ENCODE measurements at regions not wholly inside any gene's neighbourhood (a gene's known extent, or its start where the extent isn't known, plus 50 kb on each side); places are given as distances from the start of the nearest gene placed in this dataset.

- WGBS, 5 donors: 64 to 95% (median 72%) methylated on average over 3 of the region's 3 CpGs
- DNase-seq: no peak
- Histone ChIP-seq H3K9me3 (no peaks in the 10 kb centered on the region), H3K4me3 (no peak overlapping the region), H3K4me1 (peaks cover 0 to 14% (median 4%) of the 10 kb centered on the region in 6 donors), H3K27me3 (replicated peaks in 1 of 7) (no peaks in the 10 kb centered on the region), H3K36me3 (no peaks in the 10 kb centered on the region), H3K27ac (no peak overlapping the region)
- intact Hi-C loops (cut with DNase I; ENCODE audit: low total_unique reads): no loop called here
- no peak for TF ChIP-seq POLR2A (IDR thresholded peaks at IDR 0.05)
- TF ChIP-seq POLR2AphosphoS5 (IDR thresholded peaks at IDR 0.05): no peak
- TF ChIP-seq, protein P1, sequence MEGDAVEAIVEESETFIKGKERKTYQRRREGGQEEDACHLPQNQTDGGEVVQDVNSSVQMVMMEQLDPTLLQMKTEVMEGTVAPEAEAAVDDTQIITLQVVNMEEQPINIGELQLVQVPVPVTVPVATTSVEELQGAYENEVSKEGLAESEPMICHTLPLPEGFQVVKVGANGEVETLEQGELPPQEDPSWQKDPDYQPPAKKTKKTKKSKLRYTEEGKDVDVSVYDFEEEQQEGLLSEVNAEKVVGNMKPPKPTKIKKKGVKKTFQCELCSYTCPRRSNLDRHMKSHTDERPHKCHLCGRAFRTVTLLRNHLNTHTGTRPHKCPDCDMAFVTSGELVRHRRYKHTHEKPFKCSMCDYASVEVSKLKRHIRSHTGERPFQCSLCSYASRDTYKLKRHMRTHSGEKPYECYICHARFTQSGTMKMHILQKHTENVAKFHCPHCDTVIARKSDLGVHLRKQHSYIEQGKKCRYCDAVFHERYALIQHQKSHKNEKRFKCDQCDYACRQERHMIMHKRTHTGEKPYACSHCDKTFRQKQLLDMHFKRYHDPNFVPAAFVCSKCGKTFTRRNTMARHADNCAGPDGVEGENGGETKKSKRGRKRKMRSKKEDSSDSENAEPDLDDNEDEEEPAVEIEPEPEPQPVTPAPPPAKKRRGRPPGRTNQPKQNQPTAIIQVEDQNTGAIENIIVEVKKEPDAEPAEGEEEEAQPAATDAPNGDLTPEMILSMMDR (IDR thresholded peaks at IDR 0.05 in 8 of 11, conservative IDR thresholded peaks at IDR 0.05 in 3 of 11): no peak
These were observed 57.7 kb upstream of the UST start for GRCh38 chr6:148689168-148689567.

DNA sequence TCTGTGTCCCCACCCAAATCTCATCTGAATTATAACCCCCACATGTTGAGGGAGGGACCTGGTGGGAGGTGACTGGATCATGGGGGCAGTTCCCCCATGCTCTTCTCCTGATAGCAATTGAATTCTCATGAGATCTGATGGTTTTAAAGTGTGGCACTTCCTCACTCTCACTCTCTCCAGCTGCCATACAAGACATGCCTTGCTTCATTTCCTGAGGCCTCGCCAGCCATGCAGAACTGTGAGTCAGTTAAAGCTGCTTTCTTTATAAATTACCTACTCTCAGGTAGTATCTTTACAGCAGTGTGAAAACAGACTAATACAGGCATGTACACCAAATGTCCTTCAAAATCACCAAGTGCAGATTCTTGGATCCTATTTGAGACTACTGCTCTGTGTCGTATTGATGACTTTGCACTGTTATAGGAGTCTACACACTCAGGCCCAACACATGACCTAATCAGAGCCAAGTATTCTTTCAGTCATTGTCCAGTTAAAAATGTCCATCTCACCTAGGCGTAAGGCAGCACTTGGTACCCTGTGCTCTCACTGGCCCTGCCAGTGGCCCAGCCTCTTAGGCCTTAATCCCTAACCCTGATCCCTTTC lies 52.8 kb upstream of the UST start:
- intact Hi-C loops (cut with DNase I; ENCODE audit: low total_unique reads): no loop called here

More for the DNA sequence above, 52.8 kb upstream of the UST start:
- WGBS, 5 donors: 63 to 78% (median 77%) methylated on average over 3 of the region's 3 CpGs
- no peaks in the 10 kb centered on the region for H3K36me3 ChIP-seq
- no peak overlapping the region for H3K4me3 ChIP-seq
- peak overlapping the region in 7 of 8 donors; percentile 28 to 72 (median 55) for H3K27ac ChIP-seq
- peaks cover 0 to 14% (median 9%) of the 10 kb centered on the region in 6 donors for H3K4me1 ChIP-seq
- no peaks in the 10 kb centered on the region for H3K9me3 ChIP-seq
- TF ChIP-seq, protein P1 (IDR thresholded peaks at IDR 0.05 in 8 of 11, conservative IDR thresholded peaks at IDR 0.05 in 3 of 11): no peak
- TF ChIP-seq POLR2AphosphoS5 (IDR thresholded peaks at IDR 0.05) (no peak), POLR2A (IDR thresholded peaks at IDR 0.05) (no peak)
- no peaks in the 10 kb centered on the region for H3K27me3 ChIP-seq (replicated peaks in 1 of 7)
- peak; percentile 79 for DNase-seq
